Astrocyte (in vitro differentiated cells and primary cell): ENCODE measurements at regions not wholly inside any gene's neighbourhood (a gene's known extent, or its start where the extent isn't known, plus 50 kb on each side); places are given as distances from the start of the nearest gene placed in this dataset.

Source experiments
- EZH2 ChIP-seq: IDR thresholded peaks from 2 replicates; pipeline ENCODE4 v1.6.1; 2012; ENCODE audit warnings: mild to moderate bottlenecking, low read length, inconsistent platforms; ENCODE audit not compliant: insufficient read depth
- TF ChIP-seq, protein P1 (sequence below): IDR thresholded peaks from 2 replicates; pipeline ENCODE4 v1.5.1; 2011; ENCODE audit warnings: low read depth, mild to moderate bottlenecking, inconsistent platforms, low read length, moderate library complexity; ENCODE audit not compliant: insufficient read depth

DNA sequence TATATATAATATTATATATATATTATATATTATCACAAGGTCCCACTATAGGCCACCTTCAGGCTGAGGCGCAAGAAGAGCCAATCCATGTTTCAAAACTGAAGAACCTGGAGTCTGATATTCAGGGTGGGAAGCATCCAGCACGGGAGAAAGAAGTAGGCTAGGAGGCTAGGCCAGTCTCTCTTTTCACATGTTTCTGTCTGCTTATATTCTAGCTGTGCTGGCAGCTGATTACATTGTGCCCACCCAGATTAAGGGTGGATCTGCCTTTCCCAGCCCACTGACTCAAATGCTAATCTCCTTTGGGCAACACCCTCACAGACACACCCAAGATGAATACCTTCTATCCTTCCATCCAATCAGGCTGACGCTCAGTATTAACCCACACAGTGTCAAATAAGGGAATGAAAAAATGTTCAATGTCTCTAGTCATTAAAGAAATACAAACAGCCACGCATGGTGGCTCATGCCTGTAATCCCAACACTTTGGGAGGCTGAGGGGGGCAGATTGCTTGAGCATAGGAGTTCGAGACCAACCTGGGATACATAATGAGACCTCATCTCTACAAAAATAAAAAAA lies 135.4 kb upstream of the PCBD1 start:
- TF ChIP-seq, protein P1, sequence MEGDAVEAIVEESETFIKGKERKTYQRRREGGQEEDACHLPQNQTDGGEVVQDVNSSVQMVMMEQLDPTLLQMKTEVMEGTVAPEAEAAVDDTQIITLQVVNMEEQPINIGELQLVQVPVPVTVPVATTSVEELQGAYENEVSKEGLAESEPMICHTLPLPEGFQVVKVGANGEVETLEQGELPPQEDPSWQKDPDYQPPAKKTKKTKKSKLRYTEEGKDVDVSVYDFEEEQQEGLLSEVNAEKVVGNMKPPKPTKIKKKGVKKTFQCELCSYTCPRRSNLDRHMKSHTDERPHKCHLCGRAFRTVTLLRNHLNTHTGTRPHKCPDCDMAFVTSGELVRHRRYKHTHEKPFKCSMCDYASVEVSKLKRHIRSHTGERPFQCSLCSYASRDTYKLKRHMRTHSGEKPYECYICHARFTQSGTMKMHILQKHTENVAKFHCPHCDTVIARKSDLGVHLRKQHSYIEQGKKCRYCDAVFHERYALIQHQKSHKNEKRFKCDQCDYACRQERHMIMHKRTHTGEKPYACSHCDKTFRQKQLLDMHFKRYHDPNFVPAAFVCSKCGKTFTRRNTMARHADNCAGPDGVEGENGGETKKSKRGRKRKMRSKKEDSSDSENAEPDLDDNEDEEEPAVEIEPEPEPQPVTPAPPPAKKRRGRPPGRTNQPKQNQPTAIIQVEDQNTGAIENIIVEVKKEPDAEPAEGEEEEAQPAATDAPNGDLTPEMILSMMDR = no peak
- no peak for TF ChIP-seq EZH2
